ENCODE measurements at regions not wholly inside any gene's neighbourhood (a gene's known extent, or its start where the extent isn't known, plus 50 kb on each side); places are given as distances from the start of the nearest gene placed in this dataset.

DNA sequence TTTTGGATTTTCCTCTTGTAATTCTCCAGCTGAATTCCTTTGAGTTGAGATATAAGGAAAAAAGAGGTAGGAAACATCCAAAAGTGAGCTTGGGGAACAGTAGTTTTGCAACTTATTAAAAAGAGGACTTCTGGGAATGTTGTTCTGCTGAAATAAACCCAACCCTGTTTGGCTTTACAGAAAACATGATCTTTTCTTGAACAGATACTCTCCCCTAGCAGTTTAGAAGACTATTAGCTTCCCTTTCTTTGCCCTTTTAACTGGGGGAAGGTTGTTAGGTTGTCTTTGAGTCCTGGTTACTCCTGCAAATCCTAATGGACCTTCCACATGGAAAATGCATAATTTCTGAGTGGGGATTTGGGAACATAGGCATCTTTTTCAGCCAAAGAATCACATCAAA, 168.7 kb upstream of the RPS23 start:
- TF ChIP-seq CTCF (IDR thresholded peaks at IDR 0.05; ENCODE audit: low read length) (no peak), EZH2 (optimal IDR thresholded peaks at IDR 0.05; ENCODE audit: low read depth, low read length) (no peak)

Data from MM.1S (cell line).